Fibroblast of lung (primary cell): ENCODE measurements at regions not wholly inside any gene's neighbourhood (a gene's known extent, or its start where the extent isn't known, plus 50 kb on each side); places are given as distances from the start of the nearest gene placed in this dataset.

ENCODE experiments used
- CTCF ChIP-seq, 2 donors: IDR thresholded peaks in 1 of 2; conservative IDR thresholded peaks in 1 of 2; 1 replicate in 1 of 2; 2 replicates in 1 of 2; pipeline ENCODE4 v1.5.1; 2011 to 2012; ENCODE audit warnings: low read length in 2 of 2, control low read depth in 1 of 2, inconsistent platforms in 1 of 2, low read depth in 1 of 2, mild to moderate bottlenecking in 1 of 2
- EZH2 ChIP-seq: IDR thresholded peaks from 2 replicates; pipeline ENCODE4 v1.5.1; 2012; ENCODE audit warnings: low read length, control low read depth, mild to moderate bottlenecking; ENCODE audit errors: missing control alignments

DNA sequence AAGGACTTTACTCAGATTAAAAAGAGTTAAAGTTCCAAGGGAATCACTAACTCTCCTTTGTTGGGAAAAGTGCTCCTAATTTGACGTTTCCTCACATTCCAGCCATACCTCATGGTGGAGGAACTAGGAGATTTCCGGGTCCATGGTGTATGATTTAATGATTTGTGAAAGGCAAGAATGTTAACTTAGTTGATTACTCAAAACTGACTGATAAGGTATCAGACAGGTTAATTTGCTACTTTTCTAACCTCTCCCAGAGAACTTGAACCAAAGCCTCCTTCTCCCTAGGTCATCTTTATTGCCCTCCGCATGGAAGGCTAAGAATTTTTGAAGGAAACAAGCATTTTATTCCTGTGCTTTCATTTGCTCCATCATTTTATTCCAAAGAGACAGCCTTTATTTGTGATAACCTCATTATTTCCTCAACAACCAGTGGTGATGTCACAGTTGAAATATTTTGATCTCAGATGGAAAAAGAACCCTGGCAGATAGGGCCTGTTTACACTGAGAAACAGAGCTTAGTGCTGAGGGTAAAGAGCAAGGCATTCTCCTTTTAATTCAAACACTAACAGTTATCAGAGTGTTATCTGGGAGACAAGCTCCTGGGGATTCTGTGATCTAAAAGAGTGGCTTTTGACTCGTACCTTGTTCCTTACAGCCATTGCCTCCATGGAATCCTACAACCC lies 57.4 kb upstream of the BMP2 start:
- TF ChIP-seq CTCF (conservative IDR thresholded peaks at IDR 0.05 in 1 of 2, IDR thresholded peaks at IDR 0.05 in 1 of 2; ENCODE audit: low read depth in 1 of 2, low read length in 2 of 2), result no peak
- TF ChIP-seq EZH2, result no peak
